CD14-positive monocyte (primary cell): ENCODE measurements at regions not wholly inside any gene's neighbourhood (a gene's known extent, or its start where the extent isn't known, plus 50 kb on each side); places are given as distances from the start of the nearest gene placed in this dataset.

Experiments
- DNase-seq, 3 donors: peaks; one replicate each; pipeline ENCODE4 v3.0.0-alpha.2; 2011 to 2022
- H2AFZ ChIP-seq: 2 replicates; pipeline ENCODE4 v1.6.0; 2012; ENCODE audit warnings: mild to moderate bottlenecking, low read depth, low read length, inconsistent platforms; ENCODE audit not compliant: insufficient read depth, poor library complexity, severe bottlenecking
- H3K27ac ChIP-seq, 2 donors: 1 replicate in 1 of 2; 2 replicates in 1 of 2; pipeline ENCODE4 v1.5.1; 2012 to 2013; ENCODE audit warnings: low read length in 2 of 2, control low read depth in 1 of 2, inconsistent platforms in 1 of 2, low read depth in 1 of 2, mild to moderate bottlenecking in 1 of 2
- H3K27me3 ChIP-seq, 2 donors: one replicate each; pipeline versions ENCODE4 v1.6.0 to v1.6.1; 2011 to 2013; ENCODE audit warnings: low read length in 2 of 2; ENCODE audit not compliant: control insufficient read depth in 2 of 2, insufficient read depth in 2 of 2
- H3K36me3 ChIP-seq, 2 donors: replicated peaks in 1 of 2; 1 replicate in 1 of 2; 2 replicates in 1 of 2; pipeline versions ENCODE4 v1.5.1 to v1.6.1; 2012 to 2013; ENCODE audit warnings: low read length in 2 of 2, control low read depth in 1 of 2, inconsistent platforms in 1 of 2, mild to moderate bottlenecking in 1 of 2; ENCODE audit not compliant: insufficient read depth in 2 of 2, control insufficient read depth in 1 of 2
- H3K4me1 ChIP-seq, 2 donors: 1 replicate in 1 of 2; 2 replicates in 1 of 2; pipeline versions ENCODE4 v1.5.1 to v1.6.1; 2012 to 2013; ENCODE audit warnings: low read length in 2 of 2, control low read depth in 1 of 2, inconsistent platforms in 1 of 2, mild to moderate bottlenecking in 1 of 2, moderate library complexity in 1 of 2; ENCODE audit not compliant: insufficient read depth in 2 of 2, control insufficient read depth in 1 of 2
- H3K4me2 ChIP-seq: replicated peaks from 2 replicates; pipeline ENCODE3; 2012; ENCODE audit warnings: low read length, moderate library complexity, mild to moderate bottlenecking; ENCODE audit not compliant: poor library complexity, severe bottlenecking; ENCODE audit errors: extremely low read depth
- H3K4me3 ChIP-seq, 3 experiments: fragments of 200-600 bp in 1 of 3; sonication (generic) in 1 of 3; replicated peaks in 1 of 3; 1 replicate in 2 of 3; 2 replicates in 1 of 3; pipeline ENCODE4 v1.5.1; 2011 to 2013; ENCODE audit warnings: low read length in 3 of 3, mild to moderate bottlenecking in 3 of 3, control low read depth in 2 of 3, low read depth in 2 of 3, inconsistent platforms in 1 of 3, moderate library complexity in 1 of 3
- H3K79me2 ChIP-seq: 2 replicates; pipeline ENCODE4 v1.6.0; 2012; ENCODE audit warnings: mild to moderate bottlenecking, control low read depth, inconsistent platforms, low read length, moderate library complexity; ENCODE audit not compliant: insufficient read depth
- H3K9ac ChIP-seq: 2 replicates; pipeline ENCODE4 v1.6.0; 2017; ENCODE audit warnings: low read length, mild to moderate bottlenecking; ENCODE audit not compliant: insufficient read depth, poor library complexity, severe bottlenecking
- H3K9me3 ChIP-seq, 2 donors: replicated peaks in 1 of 2; 1 replicate in 1 of 2; 2 replicates in 1 of 2; pipeline versions ENCODE4 v1.5.1 to v1.6.1; 2012 to 2013; ENCODE audit warnings: low read length in 2 of 2, control low read depth in 1 of 2; ENCODE audit not compliant: control insufficient read depth in 1 of 2, insufficient read depth in 1 of 2
- H4K20me1 ChIP-seq: 2 replicates; pipeline ENCODE4 v1.6.0; 2012; ENCODE audit warnings: mild to moderate bottlenecking, low read length, control low read depth, moderate library complexity; ENCODE audit not compliant: insufficient read depth
- H3K27ac Mint-ChIP-seq, 7 donors: one replicate each; pipeline ENCODE4 v1.8.0; 2020; ENCODE audit warnings: mild to moderate bottlenecking in 7 of 7, mixed read lengths in 7 of 7, moderate library complexity in 6 of 7, inconsistent platforms in 2 of 7
- H3K27me3 Mint-ChIP-seq, 3 donors: one replicate each; pipeline ENCODE4 v1.8.0; 2021 to 2022; ENCODE audit warnings: low read depth in 3 of 3, mild to moderate bottlenecking in 3 of 3, mixed read lengths in 3 of 3, moderate library complexity in 3 of 3, inconsistent platforms in 1 of 3
- H3K36me3 Mint-ChIP-seq, 2 donors: one replicate each; pipeline ENCODE4 v1.8.0; 2020; ENCODE audit warnings: mixed read lengths in 2 of 2, inconsistent platforms in 1 of 2, mild to moderate bottlenecking in 1 of 2
- H3K4me1 Mint-ChIP-seq: one replicate; pipeline ENCODE4 v1.8.0; 2020; ENCODE audit warnings: mild to moderate bottlenecking, mixed read lengths
- H3K4me3 Mint-ChIP-seq, 2 donors: one replicate each; pipeline ENCODE4 v1.8.0; 2020; ENCODE audit warnings: mild to moderate bottlenecking in 2 of 2, mixed read lengths in 2 of 2, moderate library complexity in 1 of 2
- H3K9me3 Mint-ChIP-seq, 7 donors: one replicate each; pipeline ENCODE4 v1.8.0; 2020 to 2022; ENCODE audit warnings: mixed read lengths in 7 of 7, mild to moderate bottlenecking in 6 of 7, moderate library complexity in 6 of 7, inconsistent platforms in 2 of 7
- WGBS: methylation state at CpG from one replicate; pipeline ENCODE4 v1.1.5; 2013; ENCODE audit warnings: missing lambda C conversion rate; ENCODE audit not compliant: insufficient coverage; 5-methylcytosine and 5-hydroxymethylcytosine counted together
- intact Hi-C, 2 donors: fragments of 100-400 bp; cut with micrococcal nuclease; formaldehyde crosslinking; loops; one replicate each; pipeline versions ENCODE4 v1.15.0 to v1.15.1; 2023
- TF ChIP-seq, protein P1 (sequence below): fragments of 200-600 bp; IDR thresholded peaks from one replicate; pipeline ENCODE4 v1.8.0; 2022; ENCODE audit warnings: antibody characterized with exemption, mild to moderate bottlenecking

DNA sequence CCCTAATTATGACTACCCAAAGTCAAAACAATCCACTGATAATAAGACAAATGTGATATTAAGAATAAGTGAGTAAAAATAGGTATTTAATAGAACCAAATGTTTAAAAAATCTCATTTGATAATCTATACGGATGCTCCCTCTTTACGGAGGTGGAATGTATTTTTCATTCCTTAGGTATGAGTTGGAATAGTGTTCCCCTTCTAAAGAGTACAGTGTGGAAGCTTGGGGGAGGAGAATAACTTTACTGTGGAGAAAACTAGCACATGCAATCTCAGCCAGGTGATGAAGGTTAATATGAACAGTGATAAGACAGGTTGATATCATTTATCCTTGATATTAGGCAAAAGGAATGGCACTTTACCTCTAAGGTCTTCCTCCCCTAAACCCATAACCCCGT, 74.6 kb downstream of the GPR88 start:
- Histone ChIP-seq H3K27ac (no peak overlapping the region), H3K79me2 (no peaks in the 10 kb centered on the region), H2AFZ (no peak overlapping the region), H3K36me3 (no peaks in the 10 kb centered on the region), H3K9me3 (no peaks in the 10 kb centered on the region), H3K4me2 (no peak overlapping the region), H3K4me3 (no peak overlapping the region), H3K9ac (no peak overlapping the region), H3K4me1 (no peaks in the 10 kb centered on the region), H3K27me3 (no peaks in the 10 kb centered on the region), H4K20me1 (no peaks in the 10 kb centered on the region)
- H3K9me3 Mint-ChIP-seq, result peaks cover 0 to 1% (median 0%) of the 10 kb centered on the region in 7 donors
- peaks cover 0 to 2% (median 0%) of the 10 kb centered on the region in 3 donors for H3K27me3 Mint-ChIP-seq
- no CpG with 5 or more reads among the region's 3 CpGs for WGBS
- TF ChIP-seq, protein P1, sequence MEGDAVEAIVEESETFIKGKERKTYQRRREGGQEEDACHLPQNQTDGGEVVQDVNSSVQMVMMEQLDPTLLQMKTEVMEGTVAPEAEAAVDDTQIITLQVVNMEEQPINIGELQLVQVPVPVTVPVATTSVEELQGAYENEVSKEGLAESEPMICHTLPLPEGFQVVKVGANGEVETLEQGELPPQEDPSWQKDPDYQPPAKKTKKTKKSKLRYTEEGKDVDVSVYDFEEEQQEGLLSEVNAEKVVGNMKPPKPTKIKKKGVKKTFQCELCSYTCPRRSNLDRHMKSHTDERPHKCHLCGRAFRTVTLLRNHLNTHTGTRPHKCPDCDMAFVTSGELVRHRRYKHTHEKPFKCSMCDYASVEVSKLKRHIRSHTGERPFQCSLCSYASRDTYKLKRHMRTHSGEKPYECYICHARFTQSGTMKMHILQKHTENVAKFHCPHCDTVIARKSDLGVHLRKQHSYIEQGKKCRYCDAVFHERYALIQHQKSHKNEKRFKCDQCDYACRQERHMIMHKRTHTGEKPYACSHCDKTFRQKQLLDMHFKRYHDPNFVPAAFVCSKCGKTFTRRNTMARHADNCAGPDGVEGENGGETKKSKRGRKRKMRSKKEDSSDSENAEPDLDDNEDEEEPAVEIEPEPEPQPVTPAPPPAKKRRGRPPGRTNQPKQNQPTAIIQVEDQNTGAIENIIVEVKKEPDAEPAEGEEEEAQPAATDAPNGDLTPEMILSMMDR, result no peak
- no peak overlapping the region for H3K4me3 Mint-ChIP-seq
- no peaks in the 10 kb centered on the region for H3K36me3 Mint-ChIP-seq
- intact Hi-C loops, result no loop called here
- no peaks in the 10 kb centered on the region for H3K4me1 Mint-ChIP-seq
- no peak overlapping the region for H3K27ac Mint-ChIP-seq
- DNase-seq, result no peak

DNA sequence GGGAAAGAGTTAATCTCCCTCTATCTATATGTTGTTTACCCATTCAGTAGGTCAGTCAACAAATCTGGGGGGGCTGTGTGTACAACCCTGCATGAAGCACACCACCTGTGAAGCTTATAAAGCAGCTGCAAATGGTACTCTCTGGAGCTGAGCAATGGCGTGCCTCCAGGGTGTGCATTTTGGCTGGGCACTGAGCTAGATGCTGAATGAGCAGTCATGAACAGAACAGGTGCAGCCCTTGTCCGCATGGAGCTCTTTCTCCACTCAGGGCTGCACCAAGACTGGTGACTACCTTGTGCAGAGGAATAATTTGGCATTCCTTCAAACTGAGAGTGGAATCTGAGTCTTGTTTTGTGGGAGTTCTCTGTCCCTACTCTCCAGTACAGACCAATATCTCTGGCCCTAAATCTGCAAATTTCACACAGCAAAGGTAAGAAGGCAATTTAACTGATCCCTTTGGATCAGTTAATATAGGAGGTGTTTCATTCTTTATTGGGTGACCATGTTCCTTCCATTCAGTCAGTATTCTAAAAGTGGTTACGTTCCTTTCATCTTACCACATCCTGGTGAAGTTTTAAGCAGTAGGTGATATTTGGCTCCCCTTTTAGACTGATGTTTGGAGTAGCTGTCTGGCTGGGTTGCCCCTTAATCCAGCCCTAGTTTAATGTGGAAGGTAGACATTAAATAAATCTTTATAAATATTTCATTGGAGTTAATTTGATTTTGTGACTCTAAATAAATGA, 76.0 kb downstream of the GPR88 start:
- Histone ChIP-seq H3K27me3 (no peaks in the 10 kb centered on the region), H3K9me3 (no peaks in the 10 kb centered on the region), H3K9ac (no peak overlapping the region), H3K4me1 (no peaks in the 10 kb centered on the region), H3K36me3 (no peaks in the 10 kb centered on the region), H3K4me3 (no peak overlapping the region), H3K4me2 (no peak overlapping the region), H3K27ac (no peak overlapping the region), H4K20me1 (no peaks in the 10 kb centered on the region), H2AFZ (no peak overlapping the region), H3K79me2 (no peaks in the 10 kb centered on the region)
- H3K4me3 Mint-ChIP-seq, result no peak overlapping the region
- H3K27ac Mint-ChIP-seq, result no peak overlapping the region
- WGBS, result 94% methylated on average over 1 of the region's 3 CpGs
- no peaks in the 10 kb centered on the region for H3K36me3 Mint-ChIP-seq
- intact Hi-C loops, result no loop called here
- DNase-seq, result no peak
- TF ChIP-seq, protein P1, result no peak
- peaks cover 0 to 1% (median 0%) of the 10 kb centered on the region in 7 donors for H3K9me3 Mint-ChIP-seq
- H3K4me1 Mint-ChIP-seq, result no peaks in the 10 kb centered on the region
- peaks cover 0 to 2% (median 0%) of the 10 kb centered on the region in 3 donors for H3K27me3 Mint-ChIP-seq
